ENCODE measurements at regions not wholly inside any gene's neighbourhood (a gene's known extent, or its start where the extent isn't known, plus 50 kb on each side); places are given as distances from the start of the nearest gene placed in this dataset.

DNA sequence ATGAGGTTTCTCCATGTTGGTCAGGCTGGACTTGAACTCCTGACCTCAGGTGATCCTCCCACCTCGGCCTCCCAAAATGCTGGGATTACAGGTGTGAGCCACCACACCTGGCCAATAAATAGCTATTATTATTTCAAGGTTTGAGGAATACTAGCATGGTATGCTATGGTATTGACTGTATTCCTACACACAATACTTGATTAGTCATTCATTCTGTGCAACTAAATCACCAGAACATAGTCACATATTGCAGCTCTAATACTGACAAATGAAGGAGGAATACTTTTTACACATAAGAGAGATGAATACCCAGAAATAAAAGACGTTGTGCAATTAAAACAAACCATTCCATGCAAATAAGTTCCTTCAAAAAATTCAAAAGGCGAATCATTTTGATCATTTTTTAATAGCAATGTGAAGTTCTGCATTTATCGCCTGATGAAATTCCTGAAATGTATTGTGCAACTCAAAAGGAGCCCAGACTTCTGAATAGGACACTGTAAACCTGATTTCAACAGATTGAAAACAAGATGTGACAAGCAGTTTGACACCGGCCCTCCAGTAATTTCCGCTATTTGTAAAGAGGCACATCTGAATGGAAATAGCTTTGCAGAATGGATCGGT is 687.4 kb upstream of the SEMA6A start:
- DNase-seq = no peak

DNA sequence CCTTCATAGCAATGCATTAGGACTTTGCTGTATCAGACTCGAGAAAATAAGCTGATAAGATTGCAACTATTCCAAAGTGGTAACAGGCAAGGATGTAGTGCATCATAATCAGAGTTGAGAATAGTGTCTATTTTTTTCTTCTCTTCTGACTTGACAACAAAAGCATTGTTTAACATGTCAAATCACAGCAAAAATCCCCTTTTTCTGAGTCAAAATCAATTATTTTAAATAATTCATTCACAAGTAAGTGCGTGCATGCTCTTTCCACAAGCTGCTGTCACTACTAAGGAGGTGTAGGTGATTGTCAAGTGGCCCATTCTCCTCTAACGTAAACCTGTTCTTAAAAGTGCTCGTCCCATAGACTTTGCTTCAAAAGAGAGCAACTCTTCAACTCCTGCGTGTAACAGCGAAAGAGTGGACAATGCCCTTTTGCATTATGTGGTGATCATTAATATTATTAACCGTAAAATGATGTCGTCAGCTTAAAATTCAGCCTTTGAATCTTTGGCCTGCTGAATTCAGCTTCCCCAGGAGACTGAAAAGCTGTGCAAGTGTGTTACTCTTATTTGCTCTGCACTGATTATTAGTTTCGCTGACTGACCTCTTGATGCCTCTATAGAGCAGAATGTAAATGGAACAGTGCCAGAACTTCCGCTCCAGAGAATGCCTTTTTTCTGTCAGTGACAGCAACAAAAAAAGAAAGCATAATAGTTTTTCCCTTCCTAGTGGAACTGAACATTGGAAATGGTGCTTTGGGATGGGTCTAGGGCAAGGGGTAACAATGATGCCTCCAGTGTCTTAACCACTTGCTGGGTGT is 680.8 kb upstream of the SEMA6A start:
- no peak for DNase-seq

DNA sequence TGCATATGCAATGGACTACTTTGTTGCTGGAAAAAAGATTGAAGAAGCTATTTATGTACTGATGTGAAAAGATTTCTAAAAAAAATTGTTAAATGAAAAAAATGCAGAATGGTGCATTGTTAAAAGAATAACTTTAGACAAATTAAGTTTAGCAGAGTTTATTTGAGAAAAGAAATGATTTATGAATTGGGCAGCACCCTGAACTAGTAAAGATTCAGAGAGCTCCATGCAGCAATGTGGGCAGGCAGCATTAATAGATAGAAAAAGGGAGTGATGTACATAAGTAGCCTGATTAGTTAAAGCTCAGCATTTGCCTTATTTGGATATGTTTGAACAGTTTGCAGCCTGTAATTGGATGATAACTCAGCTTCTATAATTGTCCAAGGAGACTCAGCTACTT is 677.9 kb upstream of the SEMA6A start:
- no peak for DNase-seq

DNA sequence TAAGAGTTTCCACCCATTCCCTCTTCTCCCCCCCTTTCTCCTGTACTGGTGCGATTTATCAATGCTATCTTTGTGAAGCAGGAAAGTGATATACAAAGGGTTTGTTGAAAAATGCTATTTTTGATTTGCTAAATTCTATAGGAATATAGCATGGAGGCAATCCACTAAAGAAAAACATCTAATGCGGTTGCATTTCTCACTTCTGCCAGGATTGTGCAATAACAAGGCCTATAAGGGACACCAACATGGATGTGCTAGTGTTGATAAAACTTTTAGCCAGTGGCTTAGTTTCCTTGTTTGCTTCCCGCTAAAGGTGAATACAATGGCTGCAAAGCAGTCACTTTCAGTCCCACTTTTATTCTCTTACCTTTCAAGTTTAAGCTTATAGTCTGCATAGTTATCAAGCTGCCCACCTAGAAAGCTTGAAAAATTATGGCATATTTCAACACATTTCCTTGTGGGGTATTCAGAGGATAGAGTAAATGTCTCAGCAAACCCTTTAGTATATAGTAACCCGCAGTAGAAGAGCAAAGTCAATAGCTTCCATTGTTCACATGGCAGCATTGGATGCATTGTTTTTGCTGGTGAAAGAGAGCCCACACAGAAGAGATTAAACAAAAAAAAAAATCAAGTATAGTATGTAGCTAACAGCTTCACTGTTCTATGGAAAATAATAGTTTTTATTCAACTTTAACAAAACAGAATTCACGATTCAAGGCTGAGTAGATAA is 674.6 kb upstream of the SEMA6A start:
- no peak for DNase-seq

DNA sequence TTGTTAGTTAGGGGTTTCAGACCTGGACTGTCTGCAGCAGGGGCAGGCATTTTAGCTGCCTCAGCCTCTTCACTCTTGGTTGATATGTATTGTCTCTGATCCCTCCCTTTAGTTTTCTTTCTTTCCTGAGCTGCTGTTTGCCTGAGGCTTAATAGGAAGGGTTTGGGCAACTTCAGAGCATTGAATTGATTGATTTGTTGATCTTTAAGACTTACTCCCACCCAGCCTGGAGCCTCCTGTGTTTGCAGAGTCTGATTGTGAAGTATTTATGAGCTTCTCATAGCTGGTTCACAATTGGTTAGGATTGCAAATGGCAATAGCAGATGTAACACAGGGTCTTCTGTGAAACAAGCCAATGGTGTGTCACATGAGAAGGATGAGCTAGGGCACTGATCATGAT is 671.8 kb upstream of the SEMA6A start:
- DNase-seq = no peak

DNA sequence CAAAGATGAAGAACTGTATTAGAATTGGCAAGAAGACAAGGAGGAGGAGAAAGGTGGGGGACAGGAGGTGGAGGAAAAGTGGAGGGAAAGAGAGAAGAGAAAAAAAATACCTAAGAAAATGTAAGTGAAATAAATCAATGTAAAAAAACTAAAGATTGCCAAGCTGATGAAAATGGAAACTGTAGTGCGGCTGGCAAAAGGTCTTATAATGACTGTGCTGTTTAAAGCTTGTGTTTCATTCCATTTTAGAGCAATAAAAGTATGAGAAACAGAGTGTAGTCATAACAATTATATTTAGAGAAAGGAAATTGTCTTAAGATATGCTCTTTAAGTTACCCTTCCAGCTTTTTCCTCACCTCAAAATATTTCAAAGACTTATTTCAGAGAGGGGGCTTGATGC is 670.5 kb upstream of the SEMA6A start:
- no peak for DNase-seq

DNA sequence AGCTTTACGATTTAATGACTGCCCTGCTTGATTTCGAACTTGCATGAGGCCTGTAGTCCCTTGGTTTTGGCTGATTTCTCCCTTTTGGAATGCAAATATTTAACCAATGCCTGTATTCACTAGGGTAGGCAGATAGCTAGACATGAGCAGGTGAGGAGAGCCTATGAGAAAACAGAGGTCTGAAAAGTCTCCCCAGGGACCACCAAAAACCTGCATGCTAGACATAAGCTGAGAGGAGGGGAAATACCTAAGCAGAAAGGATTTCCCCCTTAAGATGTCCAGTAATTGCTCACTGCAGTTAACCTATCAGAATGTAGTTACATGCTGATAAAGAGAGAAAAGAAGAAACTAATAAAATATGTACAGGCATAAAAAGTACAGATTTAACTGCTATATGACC is 667.4 kb upstream of the SEMA6A start:
- DNase-seq = no peak

DNA sequence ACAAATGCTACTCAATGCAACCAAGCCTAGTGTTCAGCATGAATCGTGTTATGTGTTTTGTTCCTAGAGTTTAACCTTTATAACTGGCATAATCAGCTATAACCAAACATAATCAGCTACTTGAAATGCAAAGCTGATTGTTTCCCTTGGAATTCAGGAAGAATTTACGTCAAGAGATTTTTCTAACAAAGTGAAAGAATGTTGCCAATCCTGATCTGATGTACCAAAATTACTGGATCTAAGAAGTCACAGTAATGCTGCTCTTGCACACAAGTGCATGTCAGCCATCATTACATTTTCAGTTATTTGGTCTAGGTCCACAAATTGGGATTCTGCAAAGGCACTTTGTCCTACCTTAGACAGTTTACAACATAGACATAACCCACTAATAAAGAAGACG is 662.3 kb upstream of the SEMA6A start:
- no peak for DNase-seq

DNA sequence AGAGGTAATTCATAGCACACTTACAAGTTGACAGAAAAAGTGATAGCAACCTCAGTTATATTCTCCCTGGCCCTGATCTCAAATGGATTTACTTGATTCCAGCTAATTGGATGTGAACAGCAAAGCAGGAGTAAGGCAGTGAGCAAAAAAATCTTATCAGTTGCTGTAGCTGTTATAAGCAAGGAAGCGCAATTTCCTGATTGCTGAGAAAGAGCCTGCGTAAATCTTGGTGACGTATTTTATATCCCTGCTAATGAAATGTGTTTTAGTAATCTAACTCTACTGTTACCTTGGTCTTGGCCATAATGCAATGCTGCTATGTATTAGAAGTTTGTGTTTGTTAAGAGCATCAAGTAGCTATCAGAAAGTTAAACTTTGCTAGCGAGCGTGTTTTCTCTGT is 661.2 kb upstream of the SEMA6A start:
- no peak for DNase-seq

DNA sequence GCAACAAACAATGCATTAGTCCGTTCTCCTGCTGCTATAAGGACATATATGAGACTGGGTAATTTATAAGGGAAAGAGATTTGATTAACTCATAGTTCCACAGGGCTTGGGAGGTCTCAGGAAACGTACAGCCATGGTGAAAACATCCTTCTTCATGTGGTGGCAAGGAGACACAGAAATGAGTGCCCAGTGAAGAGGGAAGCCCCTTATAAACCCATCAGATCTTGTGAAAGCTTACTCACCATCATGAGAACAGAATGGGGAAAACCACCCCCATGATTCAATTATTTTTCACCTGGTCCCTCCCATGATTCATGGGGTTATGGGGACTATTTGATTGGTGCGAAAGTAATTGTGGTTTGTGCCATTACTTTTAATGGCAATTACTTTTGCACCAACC is 655.8 kb upstream of the SEMA6A start:
- no peak for DNase-seq

DNA sequence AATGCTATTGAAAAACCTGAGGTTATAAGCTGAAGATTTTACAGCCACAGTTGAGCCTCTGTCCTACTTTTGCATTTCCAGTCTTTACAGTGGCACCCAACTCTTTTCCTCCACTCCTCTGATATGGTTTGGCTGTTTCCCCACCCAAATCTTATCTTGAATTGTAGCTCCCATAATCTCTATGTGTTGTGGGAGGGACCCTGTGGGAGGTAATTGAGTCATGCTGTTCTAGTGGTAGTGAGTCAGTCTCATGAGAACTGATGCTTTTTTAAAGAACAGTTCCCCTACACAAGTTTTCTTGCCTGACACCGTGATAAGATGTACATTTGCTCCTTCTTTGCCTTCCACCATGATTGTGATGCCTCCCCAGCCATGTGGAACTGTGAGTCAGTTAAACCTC is 646.1 kb upstream of the SEMA6A start:
- no peak for DNase-seq

DNA sequence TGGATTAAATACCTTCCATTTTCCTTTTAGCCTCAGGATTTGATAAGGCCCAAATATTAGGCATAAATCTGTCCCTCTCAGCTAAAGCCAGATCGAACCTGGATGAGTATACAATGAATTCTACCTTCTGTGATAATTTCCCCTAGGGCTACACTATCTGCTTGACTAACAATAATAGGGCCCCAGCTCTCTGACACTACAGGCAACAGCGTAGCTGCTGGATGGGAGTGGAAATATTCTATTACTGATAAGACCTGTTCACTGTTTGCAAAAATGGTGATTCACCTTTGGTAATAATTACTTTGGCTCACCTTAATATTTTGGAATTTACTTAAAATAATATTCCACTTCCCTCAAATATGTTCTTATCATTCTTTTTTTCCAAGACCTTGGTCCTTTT is 644.2 kb upstream of the SEMA6A start:
- no peak for DNase-seq

DNA sequence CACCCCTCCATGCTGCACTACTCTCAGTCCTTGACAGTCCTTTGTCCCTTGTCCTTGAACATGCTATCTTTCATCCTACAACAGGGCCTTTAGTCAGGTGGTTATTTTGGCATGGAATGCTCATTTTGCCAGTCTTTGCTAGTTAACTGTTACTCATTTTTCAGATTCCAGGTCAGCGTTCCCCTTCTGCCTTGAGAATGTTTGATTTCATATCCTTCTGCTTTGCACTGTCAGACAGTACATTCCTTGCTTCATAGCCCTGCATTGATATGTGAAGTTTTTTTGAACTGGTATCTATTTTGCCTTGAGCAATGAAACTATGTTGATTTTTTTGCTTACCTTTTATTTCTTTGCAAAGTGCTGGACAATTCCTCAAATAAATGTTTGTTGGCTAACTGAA is 638.2 kb upstream of the SEMA6A start:
- DNase-seq = no peak

DNA sequence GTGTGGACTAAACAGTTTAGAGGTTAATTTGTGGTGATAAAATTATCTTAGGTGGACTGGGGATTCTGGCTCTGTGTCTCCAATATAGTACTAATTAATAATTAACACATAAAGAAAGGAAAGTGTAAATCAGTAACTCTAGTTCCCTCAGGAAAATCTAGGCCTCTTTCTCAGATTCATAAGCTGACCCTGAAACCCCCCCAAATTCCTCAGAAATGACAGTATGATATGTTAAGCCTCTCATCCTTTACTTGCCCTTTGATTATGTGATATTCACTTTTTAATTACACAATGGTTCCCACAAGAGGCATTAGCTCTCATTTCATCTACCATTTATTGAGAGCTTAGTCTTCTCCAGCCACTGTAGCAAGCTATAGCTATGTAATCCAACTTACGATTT is 636.2 kb upstream of the SEMA6A start:
- no peak for DNase-seq

DNA sequence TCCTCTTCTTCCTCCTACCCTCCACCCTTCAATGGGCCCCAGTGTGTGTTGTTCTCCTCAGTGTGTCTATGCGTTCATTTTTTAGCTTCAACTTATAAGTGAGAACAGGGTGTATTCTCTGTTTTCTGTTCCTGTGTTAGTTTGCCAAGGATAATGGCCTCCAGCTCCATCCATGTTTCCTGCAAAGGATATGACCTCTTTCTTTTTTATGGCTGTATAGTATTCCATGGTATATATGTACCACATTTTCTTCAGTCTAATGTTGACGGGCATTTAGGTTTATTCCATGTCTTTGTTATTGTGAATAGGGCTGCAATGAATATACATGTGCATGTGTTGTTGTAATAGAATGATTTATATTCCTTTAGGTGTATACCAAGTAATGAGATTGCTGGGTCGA is 634.9 kb upstream of the SEMA6A start:
- DNase-seq = no peak

DNA sequence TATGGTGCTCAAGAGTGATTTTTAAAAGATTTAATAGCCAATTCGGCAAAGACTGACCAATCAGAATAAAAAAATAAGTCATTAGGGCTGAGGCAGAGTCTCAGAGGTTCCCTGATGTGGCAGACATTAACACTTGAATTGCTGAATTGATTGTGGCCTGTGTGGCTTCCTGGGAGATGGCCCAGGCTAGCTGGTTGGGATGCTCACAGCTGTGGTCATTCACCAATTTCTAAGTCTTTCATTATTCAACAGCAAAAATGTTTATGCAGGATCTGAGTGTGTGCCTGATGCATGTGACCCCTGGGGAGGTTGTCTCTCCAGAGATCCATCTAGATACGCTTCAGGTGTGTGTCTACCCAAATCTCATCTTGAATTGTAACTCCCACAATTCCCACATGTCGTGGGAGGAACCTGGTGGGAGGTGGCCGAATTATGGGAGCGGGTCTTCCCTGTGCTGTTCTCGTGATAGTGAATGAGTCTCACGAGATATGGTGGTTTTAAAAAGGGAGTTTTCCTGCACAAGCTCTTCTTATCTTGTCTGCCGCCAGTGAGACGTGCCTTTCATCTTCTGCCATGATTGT is 632.6 kb upstream of the SEMA6A start:
- no peak for DNase-seq

DNA sequence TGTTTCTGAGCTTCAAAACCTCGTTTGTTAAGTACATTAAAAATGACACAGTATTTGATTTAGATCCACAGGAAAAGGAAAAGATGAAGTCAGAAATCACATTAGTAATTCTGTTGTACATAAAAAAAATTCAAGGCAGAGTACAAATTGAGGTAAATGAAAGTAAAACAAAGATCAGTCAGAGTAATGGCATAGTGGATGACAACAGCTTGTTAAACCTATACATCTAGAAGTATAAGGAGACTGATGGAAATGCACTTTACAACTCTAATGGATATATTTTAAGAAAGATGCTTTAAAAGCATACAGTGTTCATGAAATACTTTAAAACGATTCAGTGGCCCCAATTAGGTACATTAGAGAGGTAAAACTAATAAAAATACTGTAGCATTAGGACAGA is 631.3 kb upstream of the SEMA6A start:
- DNase-seq = no peak

DNA sequence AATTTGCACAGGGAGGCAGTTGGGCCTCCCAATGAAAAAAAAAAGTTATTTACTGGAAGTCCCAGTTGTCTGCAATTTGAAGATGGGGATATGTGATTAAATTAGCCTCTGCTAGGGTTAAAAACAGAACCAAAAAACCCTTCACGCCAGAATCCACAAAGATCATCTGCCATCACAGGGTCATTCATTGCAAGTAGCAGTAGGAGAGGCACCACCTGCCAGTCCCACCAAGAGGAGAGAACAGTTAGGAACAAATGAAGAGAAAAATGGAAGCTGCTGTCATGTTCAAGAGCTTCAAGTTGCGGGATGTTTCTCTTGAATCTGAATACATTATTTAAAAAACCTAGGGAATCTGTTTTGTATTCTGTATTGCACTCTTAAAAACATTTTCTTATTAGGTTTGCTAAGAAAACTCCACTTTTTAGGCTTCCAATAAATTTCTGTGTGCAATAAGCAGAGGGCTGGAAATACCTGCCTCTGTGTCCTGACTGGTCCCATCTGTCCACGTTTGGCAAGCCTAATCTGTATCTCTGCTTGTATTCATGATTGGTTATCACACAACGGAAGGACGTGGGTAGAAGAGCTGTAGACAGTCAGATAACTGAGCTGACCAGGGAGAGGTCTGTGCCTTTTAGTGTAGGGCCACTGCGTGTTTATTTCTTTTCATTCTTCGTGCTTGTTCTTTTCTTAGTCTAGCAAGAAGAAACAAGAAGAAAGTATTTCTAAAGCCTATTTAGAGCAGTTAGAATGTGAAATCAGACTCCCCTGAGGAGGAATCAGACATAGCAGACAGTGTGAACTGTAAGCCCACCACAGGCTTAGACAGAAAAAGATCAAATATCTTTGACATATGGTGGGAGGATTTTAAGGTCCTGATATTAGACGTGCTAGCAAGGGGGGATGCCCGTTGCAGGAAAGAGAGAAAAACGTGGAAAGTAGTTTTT is 630.6 kb upstream of the SEMA6A start:
- DNase-seq = no peak

DNA sequence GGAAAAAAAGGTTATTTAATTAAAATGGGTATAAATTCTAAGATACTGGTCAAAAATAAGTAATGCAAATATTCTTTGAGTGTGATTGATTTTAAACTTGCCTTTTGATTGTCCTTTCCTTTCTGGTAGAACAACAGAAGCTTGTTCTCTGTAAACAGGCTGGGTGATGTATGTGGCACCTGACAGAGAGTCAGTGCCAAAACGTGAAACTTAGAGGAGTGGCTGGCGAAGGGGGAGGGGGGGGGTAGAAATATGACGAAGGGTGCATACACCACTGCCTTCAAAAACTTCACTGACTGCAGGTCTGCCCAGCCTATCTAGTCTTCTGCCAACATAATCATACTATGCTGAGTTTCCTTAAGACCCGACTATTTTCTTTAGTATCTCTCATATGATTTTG is 629.8 kb upstream of the SEMA6A start:
- no peak for DNase-seq

DNA sequence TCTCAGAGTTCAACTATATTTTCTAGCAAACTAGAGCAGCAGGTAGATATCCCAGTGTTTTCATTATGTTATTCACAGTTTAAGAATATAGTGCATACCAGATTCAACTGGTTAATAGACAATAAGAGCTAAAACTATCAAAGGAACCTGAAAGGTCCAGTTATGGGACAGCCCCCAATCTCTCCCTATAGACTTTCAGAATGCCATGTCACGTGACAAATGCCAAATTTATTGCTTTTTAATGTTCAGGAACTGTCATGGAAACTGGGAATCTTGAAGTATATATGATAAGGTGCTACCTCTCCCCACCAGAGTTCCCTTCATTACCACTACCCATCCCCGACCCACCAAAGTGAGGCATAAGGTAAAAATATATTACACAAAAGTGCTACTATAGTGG is 629.0 kb upstream of the SEMA6A start:
- DNase-seq = no peak

DNA sequence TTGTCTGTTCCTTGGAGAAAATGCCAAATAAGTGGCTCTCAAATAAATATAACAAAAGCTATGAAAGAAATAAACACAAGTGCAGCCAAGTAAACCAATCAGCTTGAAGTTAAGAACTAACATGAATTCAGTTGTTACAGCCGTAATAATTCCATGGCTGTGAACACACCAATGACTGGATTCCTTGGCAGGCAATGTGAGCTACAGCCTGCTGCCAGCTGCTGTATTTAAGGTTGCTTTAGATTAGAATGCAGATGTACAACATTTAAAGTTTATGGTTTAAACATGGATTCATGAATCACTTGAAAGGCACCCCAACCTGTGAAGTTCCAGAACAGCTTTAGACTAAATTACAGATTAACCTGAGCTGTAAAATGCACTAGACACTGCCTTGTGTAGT is 626.4 kb upstream of the SEMA6A start:
- no peak for DNase-seq

DNA sequence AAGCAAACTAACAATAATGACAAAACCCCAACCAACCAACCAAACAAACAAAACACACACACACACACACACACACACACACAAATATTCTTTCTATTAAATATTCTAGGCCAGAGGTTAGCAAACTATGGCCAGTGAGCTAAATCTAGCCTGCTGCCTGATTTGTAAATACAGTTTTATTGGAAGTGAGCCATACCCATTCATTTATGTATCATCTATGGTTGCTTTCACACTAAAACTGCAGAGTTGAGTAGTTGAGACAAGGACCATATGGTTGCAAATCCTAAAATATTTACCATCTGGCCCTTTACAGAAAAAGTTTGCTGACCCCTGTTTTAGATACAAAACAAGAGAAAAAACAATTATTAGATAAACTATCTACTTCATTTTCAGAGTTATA is 620.5 kb upstream of the SEMA6A start:
- no peak for DNase-seq

DNA sequence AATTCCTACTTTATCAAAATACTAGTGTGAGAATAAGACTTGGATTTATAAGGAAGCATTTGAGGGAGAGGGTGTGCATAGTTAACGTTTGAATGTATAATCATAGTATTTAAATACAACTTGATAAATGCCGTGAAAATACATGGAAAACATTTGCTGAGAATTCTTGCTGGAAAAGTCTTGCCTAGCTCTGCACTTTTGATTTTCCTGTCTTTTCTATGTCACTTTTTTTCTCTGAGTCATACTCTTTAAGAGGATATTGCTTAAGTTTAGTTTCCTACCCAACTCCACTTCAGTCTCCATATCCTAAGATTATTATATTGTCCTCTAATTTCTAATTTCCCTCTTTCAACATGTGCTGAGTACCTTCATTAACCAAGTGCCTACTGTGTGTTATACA is 616.6 kb upstream of the SEMA6A start:
- no peak for DNase-seq
